Nephron progenitor cell (in vitro differentiated cells): ENCODE measurements at regions not wholly inside any gene's neighbourhood (a gene's known extent, or its start where the extent isn't known, plus 50 kb on each side); places are given as distances from the start of the nearest gene placed in this dataset.

ENCODE experiments used
- DNase-seq: peaks from one replicate; pipeline ENCODE4 v3.0.0; 2021
- H3K27ac Mint-ChIP-seq: 2 replicates; pipeline ENCODE4 v1.8.0; 2021; ENCODE audit warnings: mild to moderate bottlenecking, moderate library complexity, mixed read lengths
- H3K27me3 Mint-ChIP-seq: 2 replicates; pipeline ENCODE4 v1.8.0; 2021; ENCODE audit warnings: mild to moderate bottlenecking, low read depth, mixed read lengths; ENCODE audit not compliant: poor library complexity
- H3K36me3 Mint-ChIP-seq: 2 replicates; pipeline ENCODE4 v1.8.0; 2021; ENCODE audit warnings: low read depth, mixed read lengths
- H3K4me1 Mint-ChIP-seq: 2 replicates; pipeline ENCODE4 v1.8.0; 2021; ENCODE audit warnings: mixed read lengths
- H3K4me3 Mint-ChIP-seq: 2 replicates; pipeline ENCODE4 v1.8.0; 2021; ENCODE audit warnings: mild to moderate bottlenecking, moderate library complexity, mixed read lengths
- H3K9me3 Mint-ChIP-seq: 2 replicates; pipeline ENCODE4 v1.8.0; 2021; ENCODE audit warnings: mild to moderate bottlenecking, moderate library complexity, mixed read lengths
- TF ChIP-seq, protein P1 (sequence below): fragments of 200-600 bp; sonication (generic); IDR thresholded peaks from 2 replicates; pipeline ENCODE4 v1.5.0; 2021; ENCODE audit warnings: antibody characterized with exemption

DNA sequence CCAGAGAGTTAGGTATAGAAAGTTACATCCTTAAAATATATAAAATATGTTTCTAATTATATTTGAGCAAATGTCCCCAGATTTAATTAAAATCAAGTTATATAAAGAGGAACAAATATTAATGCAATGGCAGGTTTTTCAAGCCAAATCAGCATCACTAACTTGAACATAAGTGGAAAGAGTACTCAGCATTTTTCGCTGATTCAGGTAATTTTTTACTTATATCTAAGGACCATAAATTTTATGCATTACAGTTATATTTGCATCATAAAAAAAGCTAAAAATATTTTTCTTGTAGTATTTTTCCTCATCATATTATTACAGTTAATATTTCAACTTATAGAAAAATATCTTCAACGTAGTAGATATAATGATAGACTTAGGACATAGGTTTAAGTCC is 1047.4 kb downstream of the FAM133A start:
- no peak overlapping the region for H3K27ac Mint-ChIP-seq

DNA sequence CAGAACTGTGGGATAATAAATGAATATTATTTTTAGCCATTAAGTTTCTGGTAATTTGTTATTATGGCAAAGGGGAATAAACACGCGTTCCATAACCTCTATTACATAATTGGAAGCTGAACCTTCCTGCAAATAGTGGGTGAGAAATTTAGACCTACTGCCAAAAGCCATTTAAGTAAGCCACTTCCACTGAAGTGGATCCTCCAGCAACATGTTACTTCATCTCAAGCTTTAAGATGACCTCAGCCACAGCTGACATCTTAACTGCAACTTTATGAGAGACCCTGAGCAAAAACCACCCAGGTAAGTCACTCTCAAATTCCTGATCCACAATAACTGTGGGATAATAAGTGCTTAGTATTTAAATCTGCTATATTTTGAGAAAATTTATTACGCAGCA is 1048.6 kb downstream of the FAM133A start:
- Mint-ChIP-seq H3K9me3 (no peaks in the 10 kb centered on the region), H3K4me1 (peaks cover 7% of the 10 kb centered on the region), H3K27me3 (no peaks in the 10 kb centered on the region), H3K4me3 (no peak overlapping the region), H3K36me3 (no peaks in the 10 kb centered on the region), H3K27ac (no peak overlapping the region)
- no peak for DNase-seq
- TF ChIP-seq, protein P1, sequence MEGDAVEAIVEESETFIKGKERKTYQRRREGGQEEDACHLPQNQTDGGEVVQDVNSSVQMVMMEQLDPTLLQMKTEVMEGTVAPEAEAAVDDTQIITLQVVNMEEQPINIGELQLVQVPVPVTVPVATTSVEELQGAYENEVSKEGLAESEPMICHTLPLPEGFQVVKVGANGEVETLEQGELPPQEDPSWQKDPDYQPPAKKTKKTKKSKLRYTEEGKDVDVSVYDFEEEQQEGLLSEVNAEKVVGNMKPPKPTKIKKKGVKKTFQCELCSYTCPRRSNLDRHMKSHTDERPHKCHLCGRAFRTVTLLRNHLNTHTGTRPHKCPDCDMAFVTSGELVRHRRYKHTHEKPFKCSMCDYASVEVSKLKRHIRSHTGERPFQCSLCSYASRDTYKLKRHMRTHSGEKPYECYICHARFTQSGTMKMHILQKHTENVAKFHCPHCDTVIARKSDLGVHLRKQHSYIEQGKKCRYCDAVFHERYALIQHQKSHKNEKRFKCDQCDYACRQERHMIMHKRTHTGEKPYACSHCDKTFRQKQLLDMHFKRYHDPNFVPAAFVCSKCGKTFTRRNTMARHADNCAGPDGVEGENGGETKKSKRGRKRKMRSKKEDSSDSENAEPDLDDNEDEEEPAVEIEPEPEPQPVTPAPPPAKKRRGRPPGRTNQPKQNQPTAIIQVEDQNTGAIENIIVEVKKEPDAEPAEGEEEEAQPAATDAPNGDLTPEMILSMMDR: no peak

More for the DNA sequence above, 1047.4 kb downstream of the FAM133A start:
- H3K27me3 Mint-ChIP-seq: no peaks in the 10 kb centered on the region
- TF ChIP-seq, protein P1: no peak
- H3K4me1 Mint-ChIP-seq: peaks cover 7% of the 10 kb centered on the region
- DNase-seq: no peak
- no peaks in the 10 kb centered on the region for H3K9me3 Mint-ChIP-seq
- H3K4me3 Mint-ChIP-seq: no peak overlapping the region
- no peaks in the 10 kb centered on the region for H3K36me3 Mint-ChIP-seq

DNA sequence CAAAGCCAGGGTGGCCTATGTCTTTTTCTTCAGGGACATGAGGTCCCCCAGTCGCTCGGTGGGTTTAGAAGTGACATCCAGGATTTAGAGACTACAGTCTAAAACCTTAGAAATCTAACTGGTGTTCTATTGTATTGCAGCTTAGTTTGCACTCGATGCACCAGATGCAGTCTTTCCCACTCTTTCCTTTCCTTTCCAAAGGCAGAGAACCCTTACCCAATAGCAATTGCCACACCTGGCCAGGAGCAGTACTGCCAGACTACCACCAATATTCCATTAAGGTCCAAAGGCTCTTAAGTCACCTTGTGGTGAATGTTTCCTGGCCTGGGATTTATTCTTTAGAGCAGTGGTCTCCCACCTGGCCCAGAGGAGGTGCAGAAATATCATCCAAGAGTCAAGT is 1068.8 kb downstream of the FAM133A start:
- no peaks in the 10 kb centered on the region for H3K4me1 Mint-ChIP-seq
- H3K36me3 Mint-ChIP-seq: no peaks in the 10 kb centered on the region
- DNase-seq: no peak
- no peak overlapping the region for H3K27ac Mint-ChIP-seq
- TF ChIP-seq, protein P1: no peak
- no peak overlapping the region for H3K4me3 Mint-ChIP-seq
- no peaks in the 10 kb centered on the region for H3K27me3 Mint-ChIP-seq
- no peaks in the 10 kb centered on the region for H3K9me3 Mint-ChIP-seq

DNA sequence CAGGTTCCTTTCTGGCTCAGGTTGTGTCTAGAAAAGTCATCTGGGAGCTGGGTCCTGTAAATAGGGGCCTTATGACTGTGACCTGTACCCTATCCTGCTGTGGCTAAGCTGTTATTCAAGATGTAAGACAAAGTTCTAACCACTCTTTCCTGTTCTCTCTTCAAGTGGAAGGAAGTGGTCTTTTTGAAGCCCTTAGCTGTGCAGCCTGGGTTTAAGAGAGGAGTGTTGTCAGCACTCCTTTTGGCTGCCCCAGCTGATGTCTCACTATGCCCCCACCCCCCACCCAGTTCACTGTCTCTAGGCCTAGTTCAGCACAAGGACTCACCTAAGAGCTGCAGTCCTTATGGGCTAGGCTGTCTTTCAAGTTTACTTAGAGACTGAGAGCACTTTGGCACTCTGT is 1069.5 kb downstream of the FAM133A start:
- H3K27me3 Mint-ChIP-seq: no peaks in the 10 kb centered on the region
- H3K27ac Mint-ChIP-seq: no peak overlapping the region
- no peaks in the 10 kb centered on the region for H3K4me1 Mint-ChIP-seq
- no peak overlapping the region for H3K4me3 Mint-ChIP-seq
- no peaks in the 10 kb centered on the region for H3K36me3 Mint-ChIP-seq
- TF ChIP-seq, protein P1: no peak
- no peak for DNase-seq
- H3K9me3 Mint-ChIP-seq: no peaks in the 10 kb centered on the region

DNA sequence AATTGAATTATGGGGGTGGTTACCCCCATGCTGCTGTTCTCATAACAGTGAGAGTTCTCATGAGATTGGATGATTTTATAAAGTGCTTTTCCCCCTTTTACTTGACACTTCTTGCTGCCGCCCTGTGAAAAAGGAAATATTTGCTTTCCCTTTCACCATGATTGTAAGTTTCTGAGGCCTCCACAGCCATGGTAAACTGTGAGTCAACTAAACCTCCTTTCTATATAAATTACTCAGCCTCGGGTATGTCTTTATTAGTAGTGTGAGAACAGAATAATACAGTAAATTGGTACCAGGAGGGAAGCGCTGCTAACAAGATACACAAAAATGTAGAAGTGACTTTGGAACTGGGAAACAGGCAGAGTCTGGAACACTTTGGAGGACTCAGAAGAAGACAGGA is 1070.8 kb downstream of the FAM133A start:
- peak overlapping the region; percentile 23 for H3K27ac Mint-ChIP-seq
- no peak for DNase-seq
- H3K9me3 Mint-ChIP-seq: no peaks in the 10 kb centered on the region
- TF ChIP-seq, protein P1: no peak
- H3K36me3 Mint-ChIP-seq: no peaks in the 10 kb centered on the region
- H3K4me3 Mint-ChIP-seq: no peak overlapping the region
- no peaks in the 10 kb centered on the region for H3K4me1 Mint-ChIP-seq
- H3K27me3 Mint-ChIP-seq: no peaks in the 10 kb centered on the region

DNA sequence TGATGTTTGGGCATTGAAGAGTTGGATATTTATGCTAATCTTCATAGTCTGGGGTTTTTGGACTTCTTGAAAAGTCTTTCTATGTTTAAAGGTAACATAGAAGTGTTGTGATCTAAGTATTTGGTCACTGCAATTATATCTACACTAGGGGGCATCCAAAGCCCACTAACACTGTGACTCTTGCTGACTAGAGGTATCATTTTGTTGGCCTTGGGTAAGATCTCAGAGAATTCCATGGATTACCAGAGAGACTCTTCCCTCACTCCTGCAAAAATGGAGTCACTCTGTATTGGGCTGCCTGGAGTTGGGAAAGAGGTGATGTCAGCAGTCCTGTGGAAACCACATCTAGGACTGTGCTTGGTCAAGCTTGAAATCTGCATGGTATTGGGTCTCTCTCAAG is 1077.6 kb downstream of the FAM133A start:
- Mint-ChIP-seq H3K4me1 (no peaks in the 10 kb centered on the region), H3K9me3 (no peaks in the 10 kb centered on the region), H3K27ac (no peak overlapping the region), H3K36me3 (no peaks in the 10 kb centered on the region), H3K4me3 (no peak overlapping the region), H3K27me3 (no peaks in the 10 kb centered on the region)
- no peak for DNase-seq
- TF ChIP-seq, protein P1: peak; percentile 34
